OCI-LY1 (cell line): ENCODE measurements at regions not wholly inside any gene's neighbourhood (a gene's known extent, or its start where the extent isn't known, plus 50 kb on each side); places are given as distances from the start of the nearest gene placed in this dataset.

ENCODE experiments used
- CTCF ChIP-seq: fragments of 200-600 bp; sonication (generic), shearing (Covaris generic); IDR thresholded peaks from 2 replicates; pipeline ENCODE4 v1.5.1; 2017; ENCODE audit warnings: mild to moderate bottlenecking, antibody characterized with exemption, low read length, moderate library complexity, mixed read lengths
- EZH2 ChIP-seq: fragments of 200-600 bp; sonication (generic), shearing (Covaris generic); IDR thresholded peaks from 2 replicates; pipeline ENCODE4 v1.8.0; 2017; ENCODE audit warnings: borderline replicate concordance, mixed run types, mild to moderate bottlenecking, antibody characterized with exemption, low read length, moderate library complexity, mixed read lengths

- TF ChIP-seq CTCF (no peak), EZH2 (no peak)
These were observed 213.9 kb upstream of the TSHZ3 start for GRCh38 chr19:31562966-31563612.
